Fibroblast of the aortic adventitia (primary cell): ENCODE measurements at regions not wholly inside any gene's neighbourhood (a gene's known extent, or its start where the extent isn't known, plus 50 kb on each side); places are given as distances from the start of the nearest gene placed in this dataset.

Experiments used
- DNase-seq: peaks from one replicate; pipeline ENCODE4 v3.0.0-alpha.2; 2010; ENCODE audit warnings: low read depth
- H3K4me3 ChIP-seq: 2 replicates; pipeline ENCODE4 v1.5.1; 2011; ENCODE audit warnings: low read depth, mild to moderate bottlenecking, control low read depth, low read length, moderate library complexity
- TF ChIP-seq, protein P1 (sequence below): IDR thresholded peaks from 2 replicates; pipeline ENCODE4 v1.5.1; 2011; ENCODE audit warnings: mild to moderate bottlenecking, low read length, control low read depth, inconsistent platforms; ENCODE audit not compliant: insufficient read depth

DNA sequence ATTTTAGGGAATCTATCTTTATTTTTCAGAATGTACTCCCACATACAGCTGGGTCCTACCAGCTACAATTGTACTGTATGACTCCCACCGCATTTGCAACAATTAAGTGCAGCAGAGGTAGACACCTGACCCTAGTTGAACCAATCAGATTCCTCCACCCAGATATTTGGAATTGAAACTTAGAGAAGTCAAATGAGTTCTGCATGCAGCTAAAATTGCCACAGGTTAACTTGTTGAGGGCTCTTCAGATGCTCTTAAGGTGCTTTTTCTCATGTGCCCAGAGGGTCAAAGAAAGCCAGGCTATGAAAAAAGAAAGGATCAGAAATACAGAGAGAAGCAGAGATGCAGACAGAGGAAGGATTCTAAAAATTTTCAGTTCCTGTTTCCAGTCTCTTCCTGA, 68.0 kb upstream of the TES start:
- TF ChIP-seq, protein P1, sequence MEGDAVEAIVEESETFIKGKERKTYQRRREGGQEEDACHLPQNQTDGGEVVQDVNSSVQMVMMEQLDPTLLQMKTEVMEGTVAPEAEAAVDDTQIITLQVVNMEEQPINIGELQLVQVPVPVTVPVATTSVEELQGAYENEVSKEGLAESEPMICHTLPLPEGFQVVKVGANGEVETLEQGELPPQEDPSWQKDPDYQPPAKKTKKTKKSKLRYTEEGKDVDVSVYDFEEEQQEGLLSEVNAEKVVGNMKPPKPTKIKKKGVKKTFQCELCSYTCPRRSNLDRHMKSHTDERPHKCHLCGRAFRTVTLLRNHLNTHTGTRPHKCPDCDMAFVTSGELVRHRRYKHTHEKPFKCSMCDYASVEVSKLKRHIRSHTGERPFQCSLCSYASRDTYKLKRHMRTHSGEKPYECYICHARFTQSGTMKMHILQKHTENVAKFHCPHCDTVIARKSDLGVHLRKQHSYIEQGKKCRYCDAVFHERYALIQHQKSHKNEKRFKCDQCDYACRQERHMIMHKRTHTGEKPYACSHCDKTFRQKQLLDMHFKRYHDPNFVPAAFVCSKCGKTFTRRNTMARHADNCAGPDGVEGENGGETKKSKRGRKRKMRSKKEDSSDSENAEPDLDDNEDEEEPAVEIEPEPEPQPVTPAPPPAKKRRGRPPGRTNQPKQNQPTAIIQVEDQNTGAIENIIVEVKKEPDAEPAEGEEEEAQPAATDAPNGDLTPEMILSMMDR, result no peak
- no peak overlapping the region for H3K4me3 ChIP-seq
- DNase-seq, result no peak

DNA sequence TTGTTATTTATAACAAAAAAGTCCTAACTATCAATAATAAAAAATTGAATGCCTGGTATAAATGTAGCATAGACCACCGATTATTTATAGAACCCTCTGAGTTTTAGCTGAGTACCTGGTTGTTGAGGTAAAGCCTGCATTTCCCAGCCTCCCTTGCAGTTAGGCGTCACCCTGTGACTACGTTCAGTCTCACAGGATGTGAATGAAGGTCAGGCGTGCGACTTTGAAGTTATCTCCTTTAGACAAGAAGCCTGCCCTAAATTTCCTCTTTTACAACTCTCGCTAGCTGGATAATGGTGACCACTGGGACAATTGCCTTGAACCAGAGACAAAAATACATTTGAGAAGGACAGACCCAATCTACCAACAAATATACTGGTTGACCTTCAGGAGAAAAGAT, 67.5 kb upstream of the TES start:
- H3K4me3 ChIP-seq, result no peak overlapping the region
- TF ChIP-seq, protein P1, result no peak
- no peak for DNase-seq

DNA sequence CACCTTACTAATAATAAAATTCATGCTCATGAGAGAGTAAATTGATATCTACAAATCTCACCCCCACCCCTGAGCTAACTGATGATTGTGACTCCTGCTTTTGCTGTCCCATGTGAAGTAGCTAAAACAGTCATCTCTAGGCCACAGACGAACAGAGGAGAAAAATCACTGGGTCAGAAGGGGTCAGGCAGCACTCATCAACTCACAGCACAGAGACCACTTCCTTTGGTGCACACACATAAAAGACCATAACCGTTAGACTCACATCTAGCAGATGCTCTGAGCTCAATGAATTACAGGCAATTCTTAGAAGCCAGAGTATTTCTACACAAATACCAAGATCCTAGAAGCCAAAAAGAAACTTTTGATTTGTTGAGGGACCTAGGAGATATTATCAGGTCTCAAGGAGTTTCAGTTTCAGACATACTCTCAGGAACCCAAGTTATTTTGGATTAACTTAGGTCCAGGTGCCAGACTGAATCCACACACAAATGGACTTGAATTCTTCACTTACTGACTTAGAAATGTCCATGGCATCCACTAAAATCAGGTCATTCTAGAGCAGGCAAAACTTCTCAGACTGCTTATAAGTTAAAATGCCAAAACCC, 65.0 kb upstream of the TES start:
- H3K4me3 ChIP-seq, result no peak overlapping the region
- DNase-seq, result no peak
- TF ChIP-seq, protein P1, result no peak

DNA sequence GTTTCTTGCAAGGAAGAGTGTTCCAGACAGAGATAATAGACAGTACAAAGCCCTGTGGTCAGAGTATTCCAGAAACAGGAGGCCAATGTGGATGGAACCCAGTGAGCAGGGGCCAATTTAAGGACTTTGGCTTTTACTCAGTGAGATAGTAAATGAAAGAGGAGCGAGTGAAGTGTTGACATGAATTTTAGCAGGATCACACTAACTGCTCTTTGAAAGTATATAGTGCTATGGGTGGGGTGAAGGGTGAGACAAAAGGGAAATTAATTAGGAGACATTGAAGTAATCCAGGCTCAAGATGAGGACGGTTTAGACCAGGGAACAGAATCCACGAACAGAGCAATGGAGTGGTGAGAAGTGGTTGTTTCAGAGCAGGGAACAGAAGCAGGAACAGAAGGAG, 62.2 kb upstream of the TES start:
- no peak overlapping the region for H3K4me3 ChIP-seq
- TF ChIP-seq, protein P1, result no peak
- DNase-seq, result no peak

DNA sequence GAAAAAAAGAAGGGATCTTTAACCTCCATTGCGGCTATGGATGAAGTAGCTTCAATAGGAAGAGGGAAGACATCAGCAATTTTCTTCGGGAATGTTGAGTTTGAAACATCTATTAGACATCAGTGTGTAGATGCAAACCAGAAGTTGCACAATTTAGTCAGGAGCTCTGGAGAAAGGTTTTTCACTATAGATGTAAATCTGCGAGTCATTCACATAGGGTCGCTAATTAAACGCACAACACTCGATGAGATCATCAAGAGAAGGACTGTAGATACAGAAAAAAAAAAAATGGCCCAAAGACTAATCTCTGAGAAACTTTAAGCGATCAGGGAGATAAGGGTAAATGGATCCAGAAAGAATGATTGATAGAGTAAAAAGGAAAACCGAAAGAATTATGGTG, 61.7 kb upstream of the TES start:
- H3K4me3 ChIP-seq, result no peak overlapping the region
- no peak for DNase-seq
- TF ChIP-seq, protein P1, result no peak

DNA sequence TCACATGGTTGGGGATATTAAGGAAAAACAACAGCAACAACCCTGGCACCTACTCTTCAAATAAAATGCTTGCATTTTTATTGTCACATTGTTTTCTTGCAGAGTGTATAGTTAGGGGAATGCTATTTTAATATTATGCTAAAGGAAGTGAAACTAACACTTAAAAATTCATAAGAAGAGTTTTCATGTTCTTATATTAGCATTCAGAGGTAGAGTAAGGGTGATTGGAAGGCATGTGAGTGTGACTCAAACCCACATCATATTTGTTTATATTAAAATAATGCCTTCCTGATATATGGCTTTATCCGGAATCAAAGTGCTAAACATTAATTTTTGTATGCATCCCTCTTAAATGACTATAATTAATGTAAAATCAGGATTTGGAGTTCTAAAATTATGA, 59.8 kb upstream of the TES start:
- TF ChIP-seq, protein P1, result no peak
- no peak overlapping the region for H3K4me3 ChIP-seq
- DNase-seq, result no peak

DNA sequence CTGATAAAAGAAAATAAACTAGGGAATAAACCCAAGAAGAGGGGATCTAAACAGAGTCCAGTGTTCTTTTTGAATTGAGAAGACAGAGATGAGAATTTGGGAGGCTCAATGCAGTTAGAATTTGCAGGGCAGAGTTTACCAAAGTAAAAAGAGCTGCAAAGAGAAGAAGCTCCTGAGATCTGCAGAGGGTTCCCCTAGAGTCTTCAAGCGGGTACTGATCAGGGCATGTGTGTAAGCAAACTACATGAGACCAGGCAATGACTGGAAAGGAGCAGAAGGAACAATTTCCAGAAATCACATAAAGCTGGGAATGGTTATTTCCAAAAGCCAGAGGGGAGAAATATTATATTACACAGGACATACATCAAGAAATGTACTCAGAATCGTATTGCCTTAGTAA, 58.1 kb upstream of the TES start:
- TF ChIP-seq, protein P1, result no peak
- no peak for DNase-seq
- H3K4me3 ChIP-seq, result no peak overlapping the region
